ENCODE measurements at regions not wholly inside any gene's neighbourhood (a gene's known extent, or its start where the extent isn't known, plus 50 kb on each side); places are given as distances from the start of the nearest gene placed in this dataset.
A peak's percentile ranks its signal among the peaks of the same experiment; 100 is the strongest.

DNA sequence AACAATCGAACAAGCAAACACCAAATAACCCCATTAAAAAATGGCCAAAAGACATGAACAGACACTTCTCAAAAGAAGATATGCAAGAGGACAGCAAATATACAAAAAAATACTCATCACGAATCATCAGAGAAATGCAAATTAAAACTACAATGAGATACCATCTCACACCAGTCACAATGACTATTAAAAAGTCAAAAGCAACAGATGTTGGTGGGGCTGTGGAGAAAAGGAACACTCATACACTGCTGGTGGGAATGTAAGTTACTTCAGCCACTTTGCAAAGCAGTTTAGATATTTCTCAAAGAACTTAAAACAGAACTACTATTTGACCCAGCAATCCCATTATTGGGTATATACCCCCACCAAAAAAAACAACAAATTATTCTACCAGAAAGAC lies 51.3 kb upstream of the FLI1 start:
- no peak for DNase-seq (ENCODE audit: extremely low read depth, low read depth)

GRCh38 chr11:128643661-128644317 lies 50.1 kb upstream of the FLI1 start:
- DNase-seq (ENCODE audit: extremely low read depth, low read depth), result no peak
- TF ChIP-seq, protein P1, sequence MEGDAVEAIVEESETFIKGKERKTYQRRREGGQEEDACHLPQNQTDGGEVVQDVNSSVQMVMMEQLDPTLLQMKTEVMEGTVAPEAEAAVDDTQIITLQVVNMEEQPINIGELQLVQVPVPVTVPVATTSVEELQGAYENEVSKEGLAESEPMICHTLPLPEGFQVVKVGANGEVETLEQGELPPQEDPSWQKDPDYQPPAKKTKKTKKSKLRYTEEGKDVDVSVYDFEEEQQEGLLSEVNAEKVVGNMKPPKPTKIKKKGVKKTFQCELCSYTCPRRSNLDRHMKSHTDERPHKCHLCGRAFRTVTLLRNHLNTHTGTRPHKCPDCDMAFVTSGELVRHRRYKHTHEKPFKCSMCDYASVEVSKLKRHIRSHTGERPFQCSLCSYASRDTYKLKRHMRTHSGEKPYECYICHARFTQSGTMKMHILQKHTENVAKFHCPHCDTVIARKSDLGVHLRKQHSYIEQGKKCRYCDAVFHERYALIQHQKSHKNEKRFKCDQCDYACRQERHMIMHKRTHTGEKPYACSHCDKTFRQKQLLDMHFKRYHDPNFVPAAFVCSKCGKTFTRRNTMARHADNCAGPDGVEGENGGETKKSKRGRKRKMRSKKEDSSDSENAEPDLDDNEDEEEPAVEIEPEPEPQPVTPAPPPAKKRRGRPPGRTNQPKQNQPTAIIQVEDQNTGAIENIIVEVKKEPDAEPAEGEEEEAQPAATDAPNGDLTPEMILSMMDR (IDR thresholded peaks at IDR 0.05; ENCODE audit: low read depth, low read length, missing control alignments), result peak; percentile 7
- H3K4me3 ChIP-seq (replicated peaks; ENCODE audit: low read depth, low read length), result no peak overlapping the region

More for the DNA sequence above, 51.3 kb upstream of the FLI1 start:
- no peak overlapping the region for H3K4me3 ChIP-seq (replicated peaks; ENCODE audit: low read depth, low read length)
- TF ChIP-seq, protein P1 (IDR thresholded peaks at IDR 0.05; ENCODE audit: low read depth, low read length, missing control alignments), result no peak

All from HFF-Myc (cell line).